GM19455 (cell line): ENCODE measurements at regions not wholly inside any gene's neighbourhood (a gene's known extent, or its start where the extent isn't known, plus 50 kb on each side); places are given as distances from the start of the nearest gene placed in this dataset.
"Not testable (repeated sequence)": the region's sequence is repeated elsewhere in the genome, so short reads cannot be mapped to it uniquely, and the experiment has no call there.

Experiments used
- ATAC-seq: cut with Tn5 transposase; IDR thresholded peaks from one replicate; pipeline ENCODE4 v1.9.1; 2021; ENCODE audit not compliant: unreplicated experiment

DNA sequence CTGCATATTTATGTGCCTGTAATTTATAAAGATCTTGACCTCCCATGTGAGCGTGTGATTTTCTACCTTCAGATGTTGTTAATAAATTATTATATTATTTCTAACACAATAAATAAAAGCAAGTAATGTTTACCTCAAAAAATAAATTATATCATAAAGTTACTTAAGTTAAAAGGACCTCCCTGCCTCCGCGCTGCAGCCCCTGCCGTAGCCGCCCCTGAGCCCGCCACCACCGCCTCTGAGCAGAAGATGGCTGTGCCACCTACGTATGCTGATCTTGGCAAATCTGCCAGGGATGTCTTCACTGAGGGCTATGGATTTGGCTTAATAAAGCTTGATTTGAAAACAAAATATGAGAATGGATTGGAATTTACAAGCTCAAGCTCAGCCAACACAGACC lies 119.6 kb upstream of the BRWD3 start:
- no peak for ATAC-seq

GRCh38 chrX:80917919-80918318 lies 108.2 kb upstream of the BRWD3 start:
- ATAC-seq, result no peak

DNA sequence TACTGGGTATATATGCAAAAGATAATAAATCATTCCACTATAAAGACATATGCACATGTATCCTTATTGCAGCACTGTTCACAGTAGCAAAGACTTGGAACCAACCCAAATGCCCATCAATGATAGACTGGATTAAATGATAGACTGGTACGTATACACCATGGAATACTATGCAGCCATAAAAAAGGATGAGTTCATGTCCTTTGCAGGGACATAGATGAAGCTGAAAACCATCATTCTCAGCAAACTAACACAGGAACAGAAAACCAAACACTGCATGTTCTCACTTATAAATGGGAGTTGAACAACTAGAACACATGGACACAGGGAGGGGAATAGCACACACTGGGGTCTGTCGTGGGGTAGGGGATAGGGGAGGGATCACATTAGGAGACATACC lies 102.7 kb upstream of the BRWD3 start:
- ATAC-seq, result not testable (repeated sequence)

DNA sequence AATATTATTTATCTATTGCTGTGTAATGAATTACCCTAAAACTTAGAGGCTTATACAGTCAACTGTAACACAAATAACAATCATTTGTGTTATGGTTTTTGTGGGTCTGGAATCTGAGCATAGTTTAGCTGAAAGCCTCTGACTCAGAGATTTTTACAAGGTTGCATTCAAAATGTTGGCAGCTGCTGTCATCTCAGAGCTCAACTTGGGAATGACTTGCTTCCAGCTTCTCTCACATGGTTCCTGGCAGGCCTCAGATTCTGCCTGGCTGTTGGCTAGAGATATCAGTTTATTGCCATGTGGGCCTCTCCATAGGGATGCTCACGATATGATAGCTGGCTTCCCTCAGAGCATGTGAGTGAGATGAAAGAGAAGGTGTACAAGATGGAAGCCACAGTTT lies 70.2 kb upstream of the BRWD3 start:
- ATAC-seq, result no peak

DNA sequence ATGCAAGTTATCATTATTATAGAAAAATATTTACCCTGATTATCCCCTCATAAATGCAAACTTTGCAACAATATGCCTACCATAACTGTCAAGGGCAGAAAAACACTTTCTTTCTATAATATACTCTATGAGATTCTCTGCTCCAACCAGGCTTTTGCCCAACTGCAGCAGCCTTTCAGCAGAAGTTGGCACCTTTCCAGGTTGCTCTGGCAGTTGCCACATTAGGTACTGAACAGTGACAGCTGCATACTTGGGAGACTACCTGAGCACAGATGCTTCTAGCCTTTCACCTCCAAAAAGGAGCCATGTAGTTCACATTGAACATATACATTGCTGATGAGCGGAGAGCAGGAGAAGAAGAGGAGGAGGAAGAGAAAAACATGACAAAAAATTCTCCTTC lies 69.5 kb upstream of the BRWD3 start:
- ATAC-seq, result no peak

DNA sequence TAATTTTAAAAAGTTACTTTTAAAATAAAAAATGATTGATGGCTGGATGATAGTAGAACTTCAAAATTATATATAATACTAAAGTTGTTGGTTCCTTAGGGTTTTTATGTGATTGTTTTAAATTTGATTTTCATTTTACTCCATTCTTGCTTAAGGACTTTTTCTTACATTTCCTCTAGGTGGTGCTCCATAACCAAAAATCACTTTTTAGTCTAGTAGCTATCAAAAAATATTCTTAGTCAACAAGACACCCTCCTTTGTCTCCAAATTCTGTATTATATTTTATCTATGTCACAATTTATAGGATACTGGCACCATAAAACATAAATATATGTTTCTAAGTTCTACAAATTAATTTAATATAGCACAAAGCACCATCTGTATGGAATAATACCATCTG lies 67.2 kb upstream of the BRWD3 start:
- ATAC-seq, result peak; percentile 66
